H9 (cell line): ENCODE measurements at regions not wholly inside any gene's neighbourhood (a gene's known extent, or its start where the extent isn't known, plus 50 kb on each side); places are given as distances from the start of the nearest gene placed in this dataset.

ENCODE experiments used
- DNase-seq: peaks from one replicate; pipeline ENCODE4 v3.0.0-alpha.2; 2017
- H2AFZ ChIP-seq: one replicate; pipeline ENCODE4 v1.6.1; 2013; ENCODE audit warnings: mild to moderate bottlenecking, low read length, control low read depth, moderate library complexity
- H2AK5ac ChIP-seq: 2 replicates; pipeline ENCODE4 v1.6.1; 2013; ENCODE audit warnings: low read length, control low read depth, mixed read lengths; ENCODE audit not compliant: insufficient read length
- H2BK120ac ChIP-seq: one replicate; pipeline ENCODE4 v1.6.1; 2013; ENCODE audit warnings: low read depth, mild to moderate bottlenecking, low read length, control low read depth, inconsistent platforms; ENCODE audit not compliant: poor library complexity, severe bottlenecking
- H2BK12ac ChIP-seq: 2 replicates; pipeline ENCODE4 v1.6.1; 2013; ENCODE audit warnings: low read length, control low read depth, mixed read lengths, low read depth; ENCODE audit not compliant: insufficient read length
- H2BK15ac ChIP-seq: 2 replicates; pipeline ENCODE4 v1.6.1; 2013; ENCODE audit warnings: low read depth, low read length, control low read depth
- H2BK20ac ChIP-seq: one replicate; pipeline ENCODE4 v1.6.1; 2013; ENCODE audit warnings: low read depth, mild to moderate bottlenecking, low read length, control low read depth, inconsistent platforms; ENCODE audit not compliant: poor library complexity, severe bottlenecking
- H2BK5ac ChIP-seq: 2 replicates; pipeline ENCODE4 v1.6.1; 2013; ENCODE audit warnings: low read length, control low read depth, mixed read lengths; ENCODE audit not compliant: insufficient read length
- H3K14ac ChIP-seq: 2 replicates; pipeline ENCODE4 v1.6.1; 2013; ENCODE audit warnings: low read length, control low read depth; ENCODE audit not compliant: insufficient read depth
- H3K18ac ChIP-seq: 2 replicates; pipeline ENCODE4 v1.6.1; 2013; ENCODE audit warnings: low read depth, mild to moderate bottlenecking, mixed read lengths, low read length, control low read depth; ENCODE audit not compliant: insufficient read length
- H3K23ac ChIP-seq: 2 replicates; pipeline ENCODE4 v1.6.1; 2013; ENCODE audit warnings: low read length, control low read depth, mixed read lengths, low read depth; ENCODE audit not compliant: insufficient read length
- H3K23me2 ChIP-seq: 2 replicates; pipeline ENCODE4 v1.6.1; 2013; ENCODE audit warnings: low read depth, mild to moderate bottlenecking, mixed read lengths, low read length, control low read depth; ENCODE audit not compliant: insufficient read length, poor library complexity, severe bottlenecking
- H3K27ac ChIP-seq: 2 replicates; pipeline ENCODE4 v1.5.1; 2013; ENCODE audit warnings: low read length, control low read depth, mixed read lengths, low read depth; ENCODE audit not compliant: insufficient read length
- H3K27me3 ChIP-seq: 2 replicates; pipeline ENCODE4 v1.6.1; 2013; ENCODE audit warnings: low read length, control low read depth, inconsistent platforms; ENCODE audit not compliant: insufficient read depth
- H3K4ac ChIP-seq: 2 replicates; pipeline ENCODE4 v1.6.1; 2013; ENCODE audit warnings: low read depth, mild to moderate bottlenecking, control low read depth, inconsistent platforms, low read length, moderate library complexity
- H3K4me1 ChIP-seq: 2 replicates; pipeline ENCODE4 v1.6.1; 2013; ENCODE audit warnings: low read length, control low read depth, inconsistent platforms; ENCODE audit not compliant: insufficient read depth
- H3K4me2 ChIP-seq: 2 replicates; pipeline ENCODE4 v1.6.1; 2013; ENCODE audit warnings: low read length, control low read depth, mixed read lengths; ENCODE audit not compliant: insufficient read length, insufficient read depth
- H3K56ac ChIP-seq: 2 replicates; pipeline ENCODE4 v1.6.1; 2013; ENCODE audit warnings: low read depth, mild to moderate bottlenecking, mixed read lengths, low read length, control low read depth; ENCODE audit not compliant: insufficient read length
- H3K79me1 ChIP-seq: 2 replicates; pipeline ENCODE4 v1.6.1; 2013; ENCODE audit warnings: low read depth, mild to moderate bottlenecking, moderate library complexity, low read length, control low read depth, inconsistent platforms; ENCODE audit not compliant: insufficient read depth, poor library complexity, severe bottlenecking
- H3K79me2 ChIP-seq: 2 replicates; pipeline ENCODE4 v1.6.1; 2013; ENCODE audit warnings: low read length, control low read depth, inconsistent platforms; ENCODE audit not compliant: insufficient read depth
- H3K9ac ChIP-seq: 2 replicates; pipeline ENCODE4 v1.6.1; 2013; ENCODE audit warnings: low read length, control low read depth, mixed read lengths; ENCODE audit not compliant: insufficient read length; ENCODE audit errors: extremely low read depth
- H3K9me3 ChIP-seq: one replicate; pipeline ENCODE4 v1.6.1; 2013; ENCODE audit warnings: low read depth, low read length, inconsistent platforms; ENCODE audit not compliant: control insufficient read depth
- H3T11ph ChIP-seq: one replicate; pipeline ENCODE4 v1.6.1; 2013; ENCODE audit warnings: mild to moderate bottlenecking, low read length, control low read depth, inconsistent platforms
- H4K20me1 ChIP-seq: one replicate; pipeline ENCODE4 v1.6.1; 2013; ENCODE audit not compliant: control insufficient read depth, insufficient read length, insufficient read depth
- H4K5ac ChIP-seq: 2 replicates; pipeline ENCODE4 v1.6.1; 2013; ENCODE audit warnings: low read depth, mild to moderate bottlenecking, mixed read lengths, low read length, control low read depth; ENCODE audit not compliant: insufficient read length
- H4K8ac ChIP-seq: replicated peaks from 2 replicates; pipeline ENCODE4 v1.6.1; 2013; ENCODE audit warnings: low read length, control low read depth, mixed read lengths, low read depth; ENCODE audit not compliant: insufficient read length
- H4K91ac ChIP-seq: 2 replicates; pipeline ENCODE4 v1.6.1; 2013; ENCODE audit warnings: low read depth, mild to moderate bottlenecking, moderate library complexity, mixed read lengths, low read length, control low read depth; ENCODE audit not compliant: insufficient read length
- H3K27ac Mint-ChIP-seq, 3 experiments: 2 replicates in 2 of 3; 3 replicates in 1 of 3; pipeline ENCODE4 v1.8.0; 2020 to 2021; ENCODE audit warnings: mixed read lengths in 3 of 3, mild to moderate bottlenecking in 1 of 3, moderate library complexity in 1 of 3
- H3K27me3 Mint-ChIP-seq: 2 replicates; pipeline ENCODE4 v1.8.0; 2021; ENCODE audit warnings: low read depth, mild to moderate bottlenecking, moderate library complexity, mixed read lengths
- H3K36me3 Mint-ChIP-seq, 3 experiments: 2 replicates in 2 of 3; 3 replicates in 1 of 3; pipeline ENCODE4 v1.8.0; 2020 to 2021; ENCODE audit warnings: low read depth in 3 of 3, mixed read lengths in 3 of 3; ENCODE audit not compliant: insufficient read depth in 1 of 3
- H3K4me1 Mint-ChIP-seq, 2 experiments: 2 replicates each; pipeline ENCODE4 v1.8.0; 2020; ENCODE audit warnings: mixed read lengths in 2 of 2
- H3K4me3 Mint-ChIP-seq, 2 experiments: 2 replicates in 1 of 2; 3 replicates in 1 of 2; pipeline ENCODE4 v1.8.0; 2020 to 2021; ENCODE audit warnings: mild to moderate bottlenecking in 2 of 2, mixed read lengths in 2 of 2, moderate library complexity in 1 of 2
- H3K9me3 Mint-ChIP-seq, 2 experiments: 2 replicates in 1 of 2; 3 replicates in 1 of 2; pipeline ENCODE4 v1.8.0; 2020; ENCODE audit warnings: mild to moderate bottlenecking in 2 of 2, mixed read lengths in 2 of 2, moderate library complexity in 1 of 2
- WGBS: extraction: QIAGEN DNeasy Blood & Tissue Kit; methylation state at CpG from one replicate; pipeline ENCODE4 v1.1.7; 2013; ENCODE audit warnings: missing lambda C conversion rate, low lambda C conversion rate, mixed read lengths; ENCODE audit not compliant: insufficient read length; ENCODE audit errors: extremely low coverage; 5-methylcytosine and 5-hydroxymethylcytosine counted together
- TF ChIP-seq, protein P1 (sequence below): fragments of 200-600 bp; sonication (generic); conservative IDR thresholded peaks from 3 replicates; pipeline ENCODE4 v1.8.0; 2021; ENCODE audit warnings: antibody characterized with exemption, mild to moderate bottlenecking

- no peak overlapping the region for H3K9ac ChIP-seq
- no peak overlapping the region for H3K23ac ChIP-seq
- no peak overlapping the region for H3K56ac ChIP-seq
- no peak overlapping the region for H3K14ac ChIP-seq
- no peak overlapping the region for H2BK15ac ChIP-seq
- no peak overlapping the region for H3K18ac ChIP-seq
- no peaks in the 10 kb centered on the region for H3K36me3 Mint-ChIP-seq
- no peaks in the 10 kb centered on the region for H3K4me1 ChIP-seq
- H3K4me2 ChIP-seq = no peak overlapping the region
- no peak overlapping the region for H4K5ac ChIP-seq
- H2BK120ac ChIP-seq = no peak overlapping the region
- H2BK5ac ChIP-seq = no peak overlapping the region
- no peak overlapping the region for H3K27ac ChIP-seq
- H3K4me3 Mint-ChIP-seq = no peak overlapping the region
- no peaks in the 10 kb centered on the region for H3K9me3 ChIP-seq
- no peak overlapping the region for H3K27ac Mint-ChIP-seq
- no peak overlapping the region for H3T11ph ChIP-seq
- no peak overlapping the region for H3K4ac ChIP-seq
- no peak overlapping the region for H2AK5ac ChIP-seq
- no peaks in the 10 kb centered on the region for H3K79me1 ChIP-seq
- H3K23me2 ChIP-seq = no peaks in the 10 kb centered on the region
- DNase-seq = no peak
- no peaks in the 10 kb centered on the region for H3K4me1 Mint-ChIP-seq
- no peaks in the 10 kb centered on the region; a peak in 1 of 5 replicates for H3K9me3 Mint-ChIP-seq
- no peaks in the 10 kb centered on the region for H3K27me3 Mint-ChIP-seq
- no peaks in the 10 kb centered on the region for H4K20me1 ChIP-seq
- no peak overlapping the region for H2AFZ ChIP-seq
- H2BK20ac ChIP-seq = no peak overlapping the region
- H4K91ac ChIP-seq = no peak overlapping the region
- TF ChIP-seq, protein P1, sequence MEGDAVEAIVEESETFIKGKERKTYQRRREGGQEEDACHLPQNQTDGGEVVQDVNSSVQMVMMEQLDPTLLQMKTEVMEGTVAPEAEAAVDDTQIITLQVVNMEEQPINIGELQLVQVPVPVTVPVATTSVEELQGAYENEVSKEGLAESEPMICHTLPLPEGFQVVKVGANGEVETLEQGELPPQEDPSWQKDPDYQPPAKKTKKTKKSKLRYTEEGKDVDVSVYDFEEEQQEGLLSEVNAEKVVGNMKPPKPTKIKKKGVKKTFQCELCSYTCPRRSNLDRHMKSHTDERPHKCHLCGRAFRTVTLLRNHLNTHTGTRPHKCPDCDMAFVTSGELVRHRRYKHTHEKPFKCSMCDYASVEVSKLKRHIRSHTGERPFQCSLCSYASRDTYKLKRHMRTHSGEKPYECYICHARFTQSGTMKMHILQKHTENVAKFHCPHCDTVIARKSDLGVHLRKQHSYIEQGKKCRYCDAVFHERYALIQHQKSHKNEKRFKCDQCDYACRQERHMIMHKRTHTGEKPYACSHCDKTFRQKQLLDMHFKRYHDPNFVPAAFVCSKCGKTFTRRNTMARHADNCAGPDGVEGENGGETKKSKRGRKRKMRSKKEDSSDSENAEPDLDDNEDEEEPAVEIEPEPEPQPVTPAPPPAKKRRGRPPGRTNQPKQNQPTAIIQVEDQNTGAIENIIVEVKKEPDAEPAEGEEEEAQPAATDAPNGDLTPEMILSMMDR = no peak
- no peaks in the 10 kb centered on the region for H3K27me3 ChIP-seq
- H4K8ac ChIP-seq = no peak overlapping the region
- no peak overlapping the region for H2BK12ac ChIP-seq
- no CpG with 5 or more reads among the region's 5 CpGs for WGBS
- no peaks in the 10 kb centered on the region for H3K79me2 ChIP-seq
Measured at GRCh38 chr2:41598161-41598894, 449.5 kb upstream of the PKDCC start.
